ENCODE measurements at regions not wholly inside any gene's neighbourhood (a gene's known extent, or its start where the extent isn't known, plus 50 kb on each side); places are given as distances from the start of the nearest gene placed in this dataset.
A peak's percentile ranks its signal among the peaks of the same experiment; 100 is the strongest.

DNA sequence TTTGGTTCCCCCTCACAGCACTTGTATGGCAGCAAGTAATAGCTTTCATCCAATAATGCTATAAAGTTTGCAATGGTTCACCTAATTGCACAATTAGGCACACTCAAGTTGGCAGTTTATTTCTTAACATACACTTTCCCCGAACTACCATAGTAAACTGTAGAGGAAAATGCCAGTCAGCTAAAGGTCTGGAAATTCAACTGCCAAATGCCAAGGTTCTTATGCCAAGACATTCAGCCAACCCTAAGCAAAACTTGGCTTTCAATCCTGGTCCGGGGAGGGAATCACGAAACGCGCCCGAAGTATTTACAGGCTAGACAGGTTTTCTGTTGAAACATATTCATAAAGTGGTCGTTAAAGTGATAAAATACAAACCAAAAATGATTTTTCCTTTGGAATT, 1512.4 kb upstream of the FLRT2 start:
- TF ChIP-seq EP300 (IDR thresholded peaks at IDR 0.05) (no peak), POLR2A (IDR thresholded peaks at IDR 0.05) (no peak), POLR2AphosphoS5 (IDR thresholded peaks at IDR 0.05) (no peak)
- TF ChIP-seq, protein P1, sequence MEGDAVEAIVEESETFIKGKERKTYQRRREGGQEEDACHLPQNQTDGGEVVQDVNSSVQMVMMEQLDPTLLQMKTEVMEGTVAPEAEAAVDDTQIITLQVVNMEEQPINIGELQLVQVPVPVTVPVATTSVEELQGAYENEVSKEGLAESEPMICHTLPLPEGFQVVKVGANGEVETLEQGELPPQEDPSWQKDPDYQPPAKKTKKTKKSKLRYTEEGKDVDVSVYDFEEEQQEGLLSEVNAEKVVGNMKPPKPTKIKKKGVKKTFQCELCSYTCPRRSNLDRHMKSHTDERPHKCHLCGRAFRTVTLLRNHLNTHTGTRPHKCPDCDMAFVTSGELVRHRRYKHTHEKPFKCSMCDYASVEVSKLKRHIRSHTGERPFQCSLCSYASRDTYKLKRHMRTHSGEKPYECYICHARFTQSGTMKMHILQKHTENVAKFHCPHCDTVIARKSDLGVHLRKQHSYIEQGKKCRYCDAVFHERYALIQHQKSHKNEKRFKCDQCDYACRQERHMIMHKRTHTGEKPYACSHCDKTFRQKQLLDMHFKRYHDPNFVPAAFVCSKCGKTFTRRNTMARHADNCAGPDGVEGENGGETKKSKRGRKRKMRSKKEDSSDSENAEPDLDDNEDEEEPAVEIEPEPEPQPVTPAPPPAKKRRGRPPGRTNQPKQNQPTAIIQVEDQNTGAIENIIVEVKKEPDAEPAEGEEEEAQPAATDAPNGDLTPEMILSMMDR (IDR thresholded peaks at IDR 0.05): no peak
- 73 to 84% methylated on average over 7 of the region's 7 CpGs for WGBS, 2 donors
- Histone ChIP-seq H3K27me3 (no peaks in the 10 kb centered on the region), H3K4me1 (no peaks in the 10 kb centered on the region), H3K36me3 (no peaks in the 10 kb centered on the region), H3K27ac (no peak overlapping the region), H3K9me3 (no peaks in the 10 kb centered on the region), H3K4me3 (no peak overlapping the region)
- no peak for DNase-seq
- ATAC-seq (ENCODE audit: low FRiP score in 2 of 2): no peak

DNA sequence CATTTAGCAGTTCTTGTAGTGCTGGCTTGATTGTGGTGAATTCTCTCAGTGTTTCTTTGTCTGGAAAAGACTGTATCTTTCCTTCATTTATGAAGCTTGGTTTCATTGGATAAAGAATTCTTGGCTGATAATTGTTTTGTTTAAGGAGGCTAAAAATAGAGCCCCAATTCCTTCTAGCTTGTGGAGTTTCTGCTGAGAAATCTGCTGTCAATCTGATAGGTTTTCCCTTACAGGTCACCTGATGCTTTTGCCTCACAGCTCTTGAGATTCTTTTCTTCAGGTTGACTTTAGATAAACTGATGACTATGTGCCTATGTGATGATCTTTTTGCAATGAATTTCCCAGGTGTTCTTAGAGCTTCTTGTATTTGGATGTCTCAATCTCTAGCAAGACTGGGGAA, 1508.5 kb upstream of the FLRT2 start:
- Histone ChIP-seq H3K36me3 (no peaks in the 10 kb centered on the region), H3K27me3 (no peaks in the 10 kb centered on the region), H3K27ac (no peak overlapping the region), H3K4me1 (no peaks in the 10 kb centered on the region), H3K9me3 (no peaks in the 10 kb centered on the region), H3K4me3 (no peak overlapping the region)
- TF ChIP-seq EP300 (IDR thresholded peaks at IDR 0.05) (no peak), POLR2AphosphoS5 (IDR thresholded peaks at IDR 0.05) (no peak), POLR2A (IDR thresholded peaks at IDR 0.05) (no peak)
- TF ChIP-seq, protein P1 (IDR thresholded peaks at IDR 0.05): no peak
- no peak for DNase-seq
- no peak for ATAC-seq (ENCODE audit: low FRiP score in 2 of 2)

DNA sequence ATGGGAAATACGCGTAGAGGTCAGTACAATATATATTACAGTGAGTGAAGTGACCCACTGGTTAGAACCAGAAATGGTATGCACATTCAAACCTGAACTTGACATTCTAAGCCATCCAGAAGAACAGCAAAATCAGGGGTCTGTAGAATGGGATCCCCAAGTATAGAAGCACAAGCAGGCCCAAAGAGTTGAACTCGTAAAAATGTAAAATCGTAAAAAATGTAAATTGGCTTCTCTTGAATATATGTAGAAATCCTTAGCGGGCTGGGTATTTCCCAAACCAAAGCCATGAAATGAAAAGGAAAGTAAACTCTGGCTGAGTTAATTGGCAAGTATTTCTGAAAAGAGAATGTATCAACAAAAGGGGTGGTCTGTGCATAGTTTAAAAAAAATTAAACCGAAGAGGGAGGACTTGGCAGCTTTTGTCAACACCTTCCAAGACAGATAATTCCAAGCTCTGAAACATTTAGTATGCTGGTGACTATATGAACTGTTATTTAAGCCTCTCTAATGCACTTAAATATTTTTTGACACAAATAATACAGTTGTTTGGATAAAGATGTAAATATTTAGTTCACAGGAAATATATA, 1505.6 kb upstream of the FLRT2 start:
- no peaks in the 10 kb centered on the region for H3K9me3 ChIP-seq
- H3K27ac ChIP-seq: no peak overlapping the region
- H3K4me1 ChIP-seq: no peaks in the 10 kb centered on the region
- H3K4me3 ChIP-seq: no peak overlapping the region
- H3K36me3 ChIP-seq: no peaks in the 10 kb centered on the region
- H3K27me3 ChIP-seq: no peaks in the 10 kb centered on the region
- TF ChIP-seq POLR2AphosphoS5 (IDR thresholded peaks at IDR 0.05) (no peak), EP300 (IDR thresholded peaks at IDR 0.05) (no peak), POLR2A (IDR thresholded peaks at IDR 0.05) (no peak)
- TF ChIP-seq, protein P1 (IDR thresholded peaks at IDR 0.05): no peak
- ATAC-seq (ENCODE audit: low FRiP score in 2 of 2) (no peak), DNase-seq (no peak)
- WGBS, 2 donors: 74 to 75% methylated on average over 6 of the region's 6 CpGs

DNA sequence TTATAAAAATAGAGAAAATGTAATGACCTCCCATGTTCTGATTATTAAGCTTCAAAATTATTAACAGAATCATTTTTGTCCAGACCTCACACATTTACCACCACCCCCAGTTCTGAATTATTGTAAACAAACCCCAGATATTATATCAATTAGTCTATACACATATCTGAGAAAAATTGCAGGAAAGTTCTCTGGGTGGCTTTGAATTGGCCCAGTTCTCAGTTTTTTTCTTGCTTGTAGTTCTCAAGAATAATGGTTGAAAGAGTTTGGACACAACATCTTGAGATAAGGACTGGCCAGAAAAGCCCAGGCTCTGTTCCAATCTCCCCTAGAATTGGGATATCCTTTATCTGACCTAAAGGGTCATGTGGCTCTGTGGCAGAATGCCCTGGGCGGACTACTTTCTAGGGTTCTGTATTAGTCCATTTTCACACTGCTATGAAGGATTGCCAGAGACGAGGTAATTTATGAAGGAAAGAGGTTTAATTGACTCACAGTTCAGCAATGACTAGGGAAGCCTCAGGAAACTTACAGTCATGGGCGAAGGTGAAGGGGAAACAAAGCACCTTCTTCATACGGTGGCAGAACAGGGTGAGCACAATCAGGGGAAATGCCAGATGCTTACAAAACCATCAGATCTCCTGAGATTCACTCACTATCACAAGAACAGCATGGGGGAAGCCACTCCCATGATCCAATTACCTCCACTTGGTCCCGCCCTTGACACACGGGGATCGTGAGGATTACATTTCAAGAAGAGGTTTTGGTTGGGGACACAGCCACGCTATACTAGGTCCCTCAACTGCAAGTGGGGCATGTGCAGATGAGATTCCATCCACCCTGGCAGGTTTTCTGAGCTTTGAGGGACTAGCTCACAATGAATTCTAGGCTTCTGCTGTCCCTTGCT, 1504.6 kb upstream of the FLRT2 start:
- 78 to 83% methylated on average over 8 of the region's 8 CpGs for WGBS, 2 donors
- no peak overlapping the region for H3K27ac ChIP-seq
- no peak overlapping the region for H3K4me3 ChIP-seq
- DNase-seq: no peak
- no peaks in the 10 kb centered on the region for H3K9me3 ChIP-seq
- ATAC-seq (ENCODE audit: low FRiP score in 2 of 2): peak in 1 of 2 donors; percentile 17
- H3K36me3 ChIP-seq: no peaks in the 10 kb centered on the region
- H3K27me3 ChIP-seq: no peaks in the 10 kb centered on the region
- TF ChIP-seq EP300 (IDR thresholded peaks at IDR 0.05): no peak
- TF ChIP-seq POLR2A (IDR thresholded peaks at IDR 0.05): no peak
- no peak for TF ChIP-seq POLR2AphosphoS5 (IDR thresholded peaks at IDR 0.05)
- TF ChIP-seq, protein P1 (IDR thresholded peaks at IDR 0.05): no peak
- H3K4me1 ChIP-seq: no peaks in the 10 kb centered on the region

Data from upper lobe of left lung (tissue), 6 donors.